GM10248 (cell line): ENCODE measurements at regions not wholly inside any gene's neighbourhood (a gene's known extent, or its start where the extent isn't known, plus 50 kb on each side); places are given as distances from the start of the nearest gene placed in this dataset.

Source experiments
- CTCF ChIA-PET: fragments of 300-600 bp; sonication (Branson Sonifier 250); formaldehyde crosslinking; extraction: SDS; loops from one replicate; lab custom pipeline; 2021; ENCODE audit warnings: antibody characterized with exemption; lab: Yijun Ruan, JAX
- POLR2A ChIA-PET: fragments of 350-650 bp; sonication (Branson Sonifier 250); formaldehyde crosslinking; extraction: SDS; loops from one replicate; lab custom pipeline; 2020; ENCODE audit warnings: antibody characterized with exemption; lab: Yijun Ruan, JAX
- DNase-seq: peaks from one replicate; pipeline ENCODE4 v3.0.0; 2012; ENCODE audit errors: extremely low spot score
- CTCF ChIP-seq: IDR thresholded peaks from 2 replicates; pipeline ENCODE4 v1.5.1; 2012; ENCODE audit warnings: mild to moderate bottlenecking, low read depth; ENCODE audit errors: extremely low read depth, missing control alignments, control extremely low read depth

GRCh38 chrX:38746102-38746501 is 55.2 kb upstream of the MID1IP1 start:
- no peak for DNase-seq
- TF ChIP-seq CTCF = no peak
- ChIA-PET POLR2A (no interaction called here), CTCF (interaction anchor here (2.2 kb wide), 1 partner anchor 8 kb away, joined by 4 read pairs; no protein-coding TSS in a partner anchor)

GRCh38 chrX:38750551-38750950 is 50.7 kb upstream of the MID1IP1 start:
- no peak for TF ChIP-seq CTCF
- ChIA-PET POLR2A (no interaction called here), CTCF (interaction anchor here (0.8 to 3.4 kb wide), 7 partner anchors 21 to 402 kb away, joined by 3 to 18 read pairs (median 3); no protein-coding TSS in a partner anchor)
- no peak for DNase-seq
